Mononuclear cell (primary cell): ENCODE measurements at regions not wholly inside any gene's neighbourhood (a gene's known extent, or its start where the extent isn't known, plus 50 kb on each side); places are given as distances from the start of the nearest gene placed in this dataset.
"Not testable (repeated sequence)": the region's sequence is repeated elsewhere in the genome, so short reads cannot be mapped to it uniquely, and the experiment has no call there.

ENCODE experiments used
- H3K27me3 ChIP-seq: 2 replicates; pipeline ENCODE4 v1.6.0; 2011; ENCODE audit warnings: low read length, control low read depth; ENCODE audit not compliant: insufficient read depth
- H3K4me1 ChIP-seq: 2 replicates; pipeline ENCODE4 v1.5.1; 2011; ENCODE audit warnings: mild to moderate bottlenecking, low read length, control low read depth; ENCODE audit not compliant: insufficient read depth
- H3K4me3 ChIP-seq: 2 replicates; pipeline ENCODE4 v1.5.1; 2011; ENCODE audit warnings: mild to moderate bottlenecking, low read length, moderate library complexity
- H3K9me3 ChIP-seq: 2 replicates; pipeline ENCODE4 v1.5.1; 2011; ENCODE audit warnings: low read depth, mild to moderate bottlenecking, control low read depth, low read length

DNA sequence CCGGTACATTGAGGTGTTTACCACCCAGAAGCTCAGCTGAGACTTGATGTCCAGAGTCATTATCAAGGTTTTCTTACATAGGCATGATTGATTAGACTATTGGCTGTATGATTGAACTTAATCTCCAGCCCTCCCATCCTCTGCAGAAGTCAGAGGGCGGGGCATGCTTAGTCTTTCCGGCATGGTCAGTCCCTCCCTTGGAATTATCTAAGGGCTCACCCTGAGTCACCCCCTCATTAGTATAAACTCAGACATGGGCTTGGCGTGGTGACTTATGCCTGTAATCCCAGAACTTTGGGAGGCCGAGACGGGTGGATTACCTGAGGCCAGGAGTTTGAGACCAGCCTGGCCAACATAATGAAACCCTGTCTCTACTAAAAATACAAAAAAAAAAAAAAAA is 243.9 kb downstream of the VAPA start:
- H3K4me3 ChIP-seq = no peak overlapping the region

DNA sequence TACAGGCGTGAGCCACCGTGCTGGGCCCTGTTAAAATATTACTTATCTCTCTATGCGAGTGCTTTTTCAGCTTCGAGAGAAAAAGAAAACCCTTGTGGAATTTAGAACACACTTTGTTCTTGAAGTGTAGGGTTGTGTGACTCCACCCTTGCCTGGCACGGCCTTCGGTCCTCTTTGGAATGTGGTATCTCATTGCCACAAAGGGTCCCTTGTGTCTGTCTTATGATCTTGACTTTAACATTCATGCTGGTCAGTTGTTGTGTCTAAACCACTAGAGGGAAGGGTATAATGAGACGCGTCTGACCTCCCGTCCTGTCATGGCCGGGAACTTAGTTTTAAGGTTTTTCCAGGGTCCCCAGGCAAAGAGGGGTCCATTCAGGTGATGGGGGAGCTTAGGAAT is 246.4 kb downstream of the VAPA start:
- H3K9me3 ChIP-seq = no peaks in the 10 kb centered on the region
- H3K27me3 ChIP-seq = no peaks in the 10 kb centered on the region
- no peak overlapping the region for H3K4me3 ChIP-seq
- no peaks in the 10 kb centered on the region for H3K4me1 ChIP-seq

More for the DNA sequence above, 243.9 kb downstream of the VAPA start:
- Histone ChIP-seq H3K4me1 (no peaks in the 10 kb centered on the region), H3K9me3 (no peaks in the 10 kb centered on the region), H3K27me3 (no peaks in the 10 kb centered on the region)

DNA sequence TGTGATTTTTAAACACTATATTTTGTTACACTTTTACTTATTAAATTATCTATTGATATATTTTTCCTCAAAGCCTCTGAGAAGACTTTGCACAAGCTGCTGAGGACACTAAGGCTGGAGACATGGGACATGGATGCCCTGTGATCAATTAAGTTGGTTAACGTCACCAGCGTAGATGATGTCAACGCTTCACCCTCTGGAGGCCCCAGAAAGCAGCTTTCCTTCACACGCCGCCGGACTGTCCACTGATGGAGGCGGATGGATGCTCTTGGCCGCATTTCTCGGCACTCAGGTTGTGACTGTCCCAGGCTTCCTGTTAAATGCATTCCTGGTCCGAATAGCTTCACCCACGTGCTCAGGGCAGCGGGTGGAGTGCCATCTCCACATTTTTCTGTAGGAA is 247.5 kb downstream of the VAPA start:
- Histone ChIP-seq H3K9me3 (no peaks in the 10 kb centered on the region), H3K27me3 (no peaks in the 10 kb centered on the region), H3K4me3 (no peak overlapping the region), H3K4me1 (no peaks in the 10 kb centered on the region)

DNA sequence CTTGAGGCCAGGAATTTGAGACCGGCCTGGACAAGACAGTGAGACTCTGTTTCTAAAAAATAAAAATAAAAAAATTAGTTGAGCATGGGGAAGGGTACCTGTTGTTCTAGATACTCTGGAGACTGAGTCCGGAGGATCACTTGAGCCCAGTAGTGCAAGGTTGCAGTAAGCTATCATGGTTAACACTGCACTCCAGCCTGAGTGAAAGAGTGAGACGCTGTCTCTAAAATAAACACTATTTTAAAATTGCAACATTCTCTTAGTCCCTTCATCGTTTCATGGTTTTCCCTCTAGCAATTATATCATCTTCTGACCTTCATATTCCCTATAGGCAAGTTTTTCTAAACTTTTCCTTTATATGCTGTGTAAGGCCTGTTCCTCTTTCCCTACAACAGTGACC is 248.5 kb downstream of the VAPA start:
- Histone ChIP-seq H3K4me1 (no peaks in the 10 kb centered on the region), H3K9me3 (no peaks in the 10 kb centered on the region), H3K4me3 (no peak overlapping the region), H3K27me3 (no peaks in the 10 kb centered on the region)

DNA sequence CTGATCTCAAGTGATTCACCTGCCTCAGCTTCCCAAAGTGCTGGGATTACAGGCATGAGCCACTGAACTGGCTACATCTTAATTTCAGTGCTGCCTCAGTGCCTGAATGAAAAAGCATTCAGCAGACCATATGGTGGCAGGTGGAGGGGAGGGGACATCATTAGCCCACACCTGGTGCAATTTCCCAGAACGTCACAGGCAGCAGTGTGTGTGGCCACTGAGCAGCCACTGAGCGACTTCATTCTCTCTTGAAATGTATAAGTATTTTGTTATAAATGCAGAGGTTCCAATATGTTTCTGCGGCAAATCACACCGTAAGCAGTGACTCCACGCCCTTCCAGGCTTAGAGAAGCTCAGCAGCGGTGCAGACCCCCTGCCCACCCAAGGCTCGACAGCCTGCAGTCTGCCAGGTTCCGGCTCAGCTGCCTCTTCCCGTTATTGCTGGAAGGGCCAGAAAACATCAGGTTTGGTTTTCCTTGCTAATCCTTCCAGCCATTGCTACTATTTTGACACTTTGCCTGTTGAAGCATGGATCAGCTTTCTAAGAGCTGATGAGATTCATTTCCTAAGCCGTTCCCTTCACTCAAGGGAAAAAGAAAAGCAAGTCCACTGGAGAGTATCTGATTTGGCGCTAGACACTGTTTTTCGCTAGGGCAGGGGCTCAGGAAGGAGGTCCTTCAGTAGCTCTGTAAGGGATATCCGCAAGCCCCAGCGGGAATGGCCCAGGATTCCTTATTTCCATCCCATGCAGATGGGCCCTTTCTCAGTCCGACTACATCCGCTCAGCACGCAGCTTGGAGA is 250.7 kb downstream of the VAPA start:
- no peaks in the 10 kb centered on the region for H3K9me3 ChIP-seq

DNA sequence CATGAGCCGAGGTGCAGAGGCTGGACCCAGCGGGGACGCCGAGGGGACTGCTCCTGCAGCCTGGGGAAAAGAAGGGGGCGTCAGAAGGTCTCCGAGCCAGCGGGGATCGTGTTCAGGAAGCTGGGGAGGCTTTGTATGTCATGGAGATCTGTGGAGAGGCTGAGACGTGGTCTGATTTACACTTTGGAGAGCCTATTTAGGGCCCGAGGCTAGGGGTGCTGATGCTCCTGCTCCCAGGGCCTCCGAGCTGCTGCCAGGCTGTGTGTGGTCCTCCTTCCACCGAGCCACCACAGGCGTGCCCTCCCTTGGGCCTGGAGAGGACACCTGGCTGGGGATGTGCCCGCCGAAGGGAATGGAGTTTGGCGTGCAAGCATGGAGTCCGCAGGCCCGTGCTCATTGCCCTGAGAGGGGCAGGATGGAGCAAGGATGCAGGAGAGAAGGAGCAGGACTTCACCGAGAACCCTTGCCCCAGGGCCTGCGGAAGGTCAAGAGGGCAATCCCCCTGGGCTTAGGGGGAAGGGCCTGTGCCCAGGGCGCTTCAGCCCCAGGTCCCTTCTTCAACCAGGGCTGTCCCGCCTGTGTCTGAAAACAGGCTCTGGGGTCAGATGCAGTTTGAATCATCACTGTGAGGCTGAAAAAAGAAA is 252.5 kb downstream of the VAPA start:
- Histone ChIP-seq H3K4me1 (no peaks in the 10 kb centered on the region), H3K4me3 (no peak overlapping the region), H3K9me3 (no peaks in the 10 kb centered on the region), H3K27me3 (no peaks in the 10 kb centered on the region)

More for the DNA sequence above, 250.7 kb downstream of the VAPA start:
- Histone ChIP-seq H3K27me3 (no peaks in the 10 kb centered on the region), H3K4me3 (no peak overlapping the region), H3K4me1 (no peaks in the 10 kb centered on the region)

DNA sequence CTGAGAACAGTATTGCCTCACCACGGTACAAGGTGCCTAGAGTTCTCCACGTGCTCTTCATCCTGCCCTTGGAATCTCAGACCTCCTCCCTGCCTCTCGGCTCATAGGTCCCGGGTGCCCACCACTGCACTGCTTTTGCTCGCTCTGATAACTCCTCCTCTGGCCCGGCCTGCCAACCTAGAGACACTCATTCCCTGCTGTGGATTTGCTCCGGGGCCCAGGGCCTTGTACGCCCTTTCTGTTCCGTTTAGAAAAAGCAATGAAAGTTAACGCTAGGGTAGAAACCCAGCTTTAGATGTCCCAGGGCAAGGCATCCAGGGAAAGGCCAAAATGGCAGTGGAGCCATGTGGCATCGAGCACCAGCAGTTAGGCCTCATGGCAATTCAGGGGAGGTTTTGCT is 253.9 kb downstream of the VAPA start:
- H3K4me3 ChIP-seq = no peak overlapping the region
- H3K4me1 ChIP-seq = no peaks in the 10 kb centered on the region
- no peaks in the 10 kb centered on the region for H3K9me3 ChIP-seq
- H3K27me3 ChIP-seq = no peaks in the 10 kb centered on the region

DNA sequence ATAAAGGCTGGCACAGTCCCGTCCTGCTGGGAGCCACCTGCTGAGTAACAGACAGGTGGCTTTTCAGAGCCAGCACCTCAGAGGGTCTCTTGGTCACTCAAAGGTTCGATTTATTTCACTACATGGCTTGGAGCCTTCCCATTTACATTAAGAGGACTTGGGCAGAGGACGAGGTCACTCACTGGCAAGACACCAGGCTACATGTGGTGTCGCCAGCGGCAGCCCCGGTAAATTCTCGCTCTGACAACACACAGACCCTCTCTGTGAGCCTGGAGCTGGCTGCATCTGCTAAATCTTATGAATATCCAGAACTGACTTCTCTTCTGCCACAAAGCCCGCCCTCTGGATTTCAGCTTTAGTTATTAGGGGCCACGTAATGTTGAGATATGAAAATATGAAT is 254.7 kb downstream of the VAPA start:
- H3K27me3 ChIP-seq = no peaks in the 10 kb centered on the region

DNA sequence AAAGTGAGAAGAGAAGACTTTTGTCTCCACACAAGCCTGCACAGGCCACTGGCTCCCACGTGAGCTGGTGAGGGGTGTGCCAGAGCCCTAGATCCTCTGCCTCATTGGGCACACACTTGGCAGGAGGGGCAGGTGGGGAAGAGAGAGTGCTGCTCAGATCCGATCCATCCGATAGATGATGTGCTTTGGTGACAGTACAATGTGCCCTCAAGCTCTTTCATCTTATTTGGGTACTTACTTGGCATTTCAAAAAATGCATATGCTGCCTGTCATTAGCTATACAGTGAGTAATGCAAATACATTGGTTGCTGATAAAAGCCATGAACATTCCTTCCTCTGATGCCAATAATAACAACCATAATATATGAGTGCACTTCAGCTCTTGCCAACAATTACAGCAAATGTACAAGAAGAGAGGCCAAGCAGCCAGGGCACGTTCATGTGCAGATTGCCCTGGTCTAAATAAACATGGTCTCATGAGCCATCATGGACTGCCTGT is 255.3 kb downstream of the VAPA start:
- Histone ChIP-seq H3K4me3 (no peak overlapping the region), H3K27me3 (no peaks in the 10 kb centered on the region), H3K4me1 (no peaks in the 10 kb centered on the region), H3K9me3 (no peaks in the 10 kb centered on the region)

More for the DNA sequence above, 254.7 kb downstream of the VAPA start:
- H3K4me3 ChIP-seq = no peak overlapping the region
- no peaks in the 10 kb centered on the region for H3K4me1 ChIP-seq
- H3K9me3 ChIP-seq = no peaks in the 10 kb centered on the region

DNA sequence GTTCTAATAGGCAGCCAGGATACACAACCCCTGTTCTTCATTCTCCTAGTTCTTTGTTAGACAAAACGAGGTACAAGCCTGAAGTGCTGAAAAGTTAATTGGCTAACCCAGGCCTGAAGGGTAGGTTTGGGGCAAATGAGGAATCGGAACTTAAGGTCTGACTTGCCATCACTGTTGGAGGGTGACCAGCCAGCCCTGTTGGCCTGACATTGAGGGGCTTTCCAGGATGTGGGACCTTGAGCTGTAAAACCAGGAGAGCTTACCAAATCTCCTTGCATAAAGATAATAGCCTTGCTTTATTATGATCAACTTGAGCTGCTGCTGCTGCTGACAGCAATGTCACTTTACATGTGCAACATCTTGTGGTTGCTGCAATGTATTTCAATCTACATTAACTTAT is 256.0 kb downstream of the VAPA start:
- no peaks in the 10 kb centered on the region for H3K27me3 ChIP-seq
- no peaks in the 10 kb centered on the region for H3K4me1 ChIP-seq
- H3K9me3 ChIP-seq = no peaks in the 10 kb centered on the region
- no peak overlapping the region for H3K4me3 ChIP-seq

DNA sequence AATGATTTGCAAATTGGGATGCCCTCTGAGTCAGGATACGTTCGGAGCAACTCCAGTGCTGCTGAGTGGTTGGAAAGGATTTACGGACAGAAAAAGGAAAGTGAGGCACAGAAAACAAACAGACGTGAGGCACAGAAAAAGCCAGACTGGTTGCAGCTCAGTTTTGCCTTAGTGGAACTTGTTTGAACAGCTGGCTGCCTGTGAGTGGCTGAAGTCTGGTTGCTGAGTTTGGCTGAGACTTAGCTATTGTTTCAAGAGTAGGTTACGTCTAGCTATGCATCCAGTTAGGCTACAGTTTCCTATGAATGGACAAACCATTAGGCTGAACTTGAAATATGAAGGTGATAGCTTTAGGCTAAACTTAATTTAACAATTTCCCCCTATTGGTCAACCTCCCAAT is 256.6 kb downstream of the VAPA start:
- Histone ChIP-seq H3K9me3 (no peaks in the 10 kb centered on the region), H3K27me3 (no peaks in the 10 kb centered on the region), H3K4me1 (peaks cover under 1% of the 10 kb centered on the region), H3K4me3 (no peak overlapping the region)

DNA sequence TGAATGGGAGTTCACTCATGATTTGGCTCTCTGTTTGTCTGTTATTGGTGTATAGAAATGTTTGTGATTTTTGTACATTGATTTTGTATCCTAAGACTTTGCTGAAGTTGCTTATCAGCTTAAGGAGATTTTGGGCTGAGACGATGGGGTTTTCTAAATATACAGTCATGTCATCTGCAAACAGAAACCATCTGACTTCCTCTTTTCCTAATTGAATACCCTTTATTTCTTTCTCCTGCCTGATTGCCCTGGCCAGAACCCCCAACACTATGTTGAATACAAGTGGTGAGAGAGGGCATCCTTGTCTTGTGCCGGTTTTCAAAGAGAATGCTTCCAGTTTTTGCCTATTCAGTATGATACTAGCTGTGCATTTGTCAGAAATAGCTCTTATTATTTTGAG is 261.5 kb downstream of the VAPA start:
- not testable (repeated sequence) for H3K4me3 ChIP-seq, H3K27me3 ChIP-seq, H3K4me1 ChIP-seq, H3K9me3 ChIP-seq

DNA sequence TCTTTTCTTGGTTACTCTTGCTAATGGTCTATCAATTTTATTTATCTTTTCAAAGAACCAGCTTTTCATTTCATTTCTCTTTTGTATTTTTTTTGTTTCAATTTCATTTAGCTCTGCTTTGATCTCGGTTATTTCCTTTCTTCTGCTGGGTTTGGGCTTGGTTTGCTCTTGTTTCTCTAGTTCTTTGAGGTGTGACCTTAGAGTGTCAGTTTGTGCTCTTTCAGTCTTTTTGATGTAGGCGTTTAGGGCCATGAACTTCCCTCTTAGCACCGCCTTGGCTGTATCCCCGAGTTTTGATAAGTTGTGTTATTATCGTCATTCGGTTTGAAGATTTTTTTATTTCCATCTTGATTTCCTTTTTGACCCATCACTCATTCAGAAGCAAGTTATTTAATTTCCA is 265.5 kb downstream of the VAPA start:
- not testable (repeated sequence) for H3K27me3 ChIP-seq, H3K9me3 ChIP-seq, H3K4me1 ChIP-seq, H3K4me3 ChIP-seq

DNA sequence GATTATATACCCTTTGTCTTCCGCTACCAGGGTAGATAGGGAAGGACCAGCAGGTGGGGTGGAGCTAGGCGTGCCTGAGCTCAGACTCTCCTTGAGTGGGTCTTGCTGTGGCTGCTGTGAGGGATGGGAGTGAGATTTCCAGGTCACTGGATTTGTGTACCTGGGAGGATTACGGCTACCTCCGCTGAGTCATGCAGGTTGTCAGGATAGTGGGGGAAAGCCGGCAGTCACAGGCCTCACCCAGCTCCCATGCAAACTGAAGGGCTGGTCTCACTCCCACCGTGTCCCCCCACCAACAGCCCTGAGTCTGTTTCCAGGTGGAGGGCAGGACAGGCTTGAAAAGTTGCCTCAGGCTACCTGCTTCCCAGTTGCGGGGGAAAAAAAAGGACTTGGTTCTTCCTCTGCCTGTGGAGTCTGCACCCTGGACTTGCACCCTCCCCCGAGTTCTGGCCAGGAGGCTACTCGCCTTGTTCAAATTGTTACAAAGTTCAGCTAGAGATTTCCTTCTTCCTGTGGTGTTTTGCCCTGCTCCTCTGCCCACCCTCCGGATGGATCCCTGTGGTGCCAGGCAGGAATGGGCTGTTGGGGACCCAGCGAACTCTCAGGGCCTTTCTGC is 268.3 kb downstream of the VAPA start:
- no peaks in the 10 kb centered on the region for H3K27me3 ChIP-seq
- H3K4me1 ChIP-seq = no peaks in the 10 kb centered on the region
- H3K4me3 ChIP-seq = no peak overlapping the region
- H3K9me3 ChIP-seq = no peaks in the 10 kb centered on the region

DNA sequence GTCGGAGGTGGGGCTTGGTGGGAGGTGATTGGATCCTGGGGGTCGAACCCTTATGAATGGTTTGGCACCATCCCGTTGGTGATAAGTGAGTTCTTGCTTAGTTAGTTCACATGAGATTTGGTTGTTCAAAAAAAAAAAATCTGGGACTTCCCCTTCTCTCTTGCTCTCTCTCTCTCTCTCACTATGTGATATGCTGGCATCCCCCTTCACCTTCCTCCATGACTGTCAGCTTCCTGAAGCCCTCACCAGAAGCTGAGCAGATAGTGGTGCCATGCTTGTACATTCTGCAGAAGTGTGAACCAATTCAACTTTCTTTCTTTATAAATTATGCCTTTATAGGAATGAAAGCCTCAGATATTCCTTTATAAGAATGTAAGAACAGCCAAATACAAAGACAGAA is 269.7 kb upstream of the APCDD1 start:
- H3K4me3 ChIP-seq = no peak overlapping the region
- H3K27me3 ChIP-seq = no peaks in the 10 kb centered on the region
- H3K9me3 ChIP-seq = no peaks in the 10 kb centered on the region
- H3K4me1 ChIP-seq = no peaks in the 10 kb centered on the region
